Kidney (tissue), 13 donors: ENCODE measurements at regions not wholly inside any gene's neighbourhood (a gene's known extent, or its start where the extent isn't known, plus 50 kb on each side); places are given as distances from the start of the nearest gene placed in this dataset.
"Not testable (repeated sequence)": the region's sequence is repeated elsewhere in the genome, so short reads cannot be mapped to it uniquely, and the experiment has no call there.

ENCODE experiments used
- DNase-seq, 5 donors: peaks; one replicate each; pipeline ENCODE4 v3.0.0-alpha.2; 2013 to 2020
- FAIRE-seq: peaks from 2 replicates; lab custom pipeline; 2012; peaks lifted over from hg19 to GRCh38; lab: Jason Lieb, UNC
- H3K27ac ChIP-seq, 2 donors: one replicate each; pipeline ENCODE4 v1.7.0; 2013; ENCODE audit warnings: low read depth in 2 of 2, low read length in 2 of 2, inconsistent platforms in 1 of 2
- H3K27me3 ChIP-seq: one replicate; pipeline ENCODE4 v1.7.1; 2013; ENCODE audit warnings: low read length, inconsistent platforms; ENCODE audit not compliant: control insufficient read depth, insufficient read depth
- H3K36me3 ChIP-seq, 3 donors: one replicate each; pipeline versions ENCODE4 v1.7.0 to v1.7.1; 2013; ENCODE audit warnings: low read length in 3 of 3, control low read depth in 1 of 3, inconsistent platforms in 1 of 3; ENCODE audit not compliant: insufficient read depth in 3 of 3, control insufficient read depth in 2 of 3
- H3K4me1 ChIP-seq, 3 donors: one replicate each; pipeline versions ENCODE4 v1.7.0 to v1.7.1; 2013; ENCODE audit warnings: low read length in 3 of 3, inconsistent platforms in 1 of 3, low read depth in 1 of 3; ENCODE audit not compliant: control insufficient read depth in 2 of 3, insufficient read depth in 2 of 3
- H3K4me3 ChIP-seq, 3 donors: one replicate each; pipeline versions ENCODE4 v1.7.0 to v1.8.1; 2013; ENCODE audit warnings: low read length in 3 of 3, control low read depth in 1 of 3, inconsistent platforms in 1 of 3
- H3K9ac ChIP-seq, 3 donors: one replicate each; pipeline versions ENCODE4 v1.7.0 to v1.7.1; 2013; ENCODE audit warnings: low read length in 3 of 3, control low read depth in 1 of 3, inconsistent platforms in 1 of 3
- H3K9me3 ChIP-seq, 3 donors: one replicate each; pipeline versions ENCODE4 v1.7.0 to v1.7.1; 2013; ENCODE audit warnings: low read length in 3 of 3, control low read depth in 1 of 3, inconsistent platforms in 1 of 3; ENCODE audit not compliant: control insufficient read depth in 2 of 3, insufficient read depth in 1 of 3
- CTCF ChIP-seq: IDR thresholded peaks from 3 replicates; pipeline ENCODE4 v1.5.1; 2012; ENCODE audit warnings: mild to moderate bottlenecking, moderate library complexity, borderline replicate concordance; ENCODE audit not compliant: insufficient read depth; ENCODE audit errors: extremely low read depth
- intact Hi-C: fragments of 100-400 bp; cut with DNase I; formaldehyde crosslinking; loops from one replicate; pipeline ENCODE4 v1.11.1; 2022
- donor health status: control.
- donor health status: control.
- donor health status: control.
- donor health status: control.
- donor health status: control.
- donor health status: DM: yes; HTN: yes; CAD: no.
- donor health status: Normal renal cell carcinoma (clear cell type).

- no peak for FAIRE-seq
- Histone ChIP-seq H3K9ac (no peak overlapping the region), H3K9me3 (no peaks in the 10 kb centered on the region), H3K27me3 (no peaks in the 10 kb centered on the region), H3K4me3 (no peak overlapping the region), H3K36me3 (no peaks in the 10 kb centered on the region), H3K27ac (no peak overlapping the region), H3K4me1 (no peaks in the 10 kb centered on the region)
- intact Hi-C loops: no loop called here
- no peak for TF ChIP-seq CTCF
- no peak for DNase-seq
Measured at GRCh38 chrX:66961665-66962064, 322.8 kb upstream of the EDA2R start.

GRCh38 chrX:66931713-66932112 lies 292.8 kb upstream of the EDA2R start:
- no peak for FAIRE-seq
- H3K4me3 ChIP-seq: no peak overlapping the region
- H3K9ac ChIP-seq: no peak overlapping the region
- no peaks in the 10 kb centered on the region for H3K36me3 ChIP-seq
- H3K4me1 ChIP-seq: no peaks in the 10 kb centered on the region
- DNase-seq: no peak
- TF ChIP-seq CTCF: no peak
- H3K9me3 ChIP-seq: peaks cover 0 to 4% (median 0%) of the 10 kb centered on the region in 3 donors
- no peak overlapping the region for H3K27ac ChIP-seq
- intact Hi-C loops: no loop called here
- no peaks in the 10 kb centered on the region for H3K27me3 ChIP-seq

- H3K4me1 ChIP-seq, FAIRE-seq, H3K36me3 ChIP-seq, H3K27me3 ChIP-seq, H3K9me3 ChIP-seq, H3K9ac ChIP-seq, H3K4me3 ChIP-seq, intact Hi-C loops, DNase-seq, H3K27ac ChIP-seq: not testable (repeated sequence)
Measured at GRCh38 chrX:66930516-66930915, 291.6 kb upstream of the EDA2R start.

- H3K27me3 ChIP-seq: no peaks in the 10 kb centered on the region
- peak; percentile 53 for FAIRE-seq
- no peak overlapping the region for H3K9ac ChIP-seq
- H3K4me1 ChIP-seq: no peaks in the 10 kb centered on the region
- no peak overlapping the region for H3K27ac ChIP-seq
- intact Hi-C loops: no loop called here
- H3K36me3 ChIP-seq: no peaks in the 10 kb centered on the region
- no peaks in the 10 kb centered on the region for H3K9me3 ChIP-seq
- no peak for DNase-seq
- TF ChIP-seq CTCF: no peak
- no peak overlapping the region for H3K4me3 ChIP-seq
Measured at GRCh38 chrX:66920296-66920695, 281.4 kb upstream of the EDA2R start.
